Stimulated activated memory B cell treated with anti-CD40 and anti-IgM and Interleukin-4, amounts not matched to agents 10 μg/mL and 1 μg/mL and 100 μg/mL, for 72 hours (primary cell): ENCODE measurements at regions not wholly inside any gene's neighbourhood (a gene's known extent, or its start where the extent isn't known, plus 50 kb on each side); places are given as distances from the start of the nearest gene placed in this dataset.
A peak's percentile ranks its signal among the peaks of the same experiment; 100 is the strongest.

Experiments used
- ATAC-seq: fragments of 150-1000 bp; cut with Tn5 transposase; 2 replicates; pipeline ENCODE4 v1.10.0; 2021
- H3K27ac Mint-ChIP-seq: one replicate; pipeline ENCODE4 v1.8.0; 2022; ENCODE audit warnings: mild to moderate bottlenecking, mixed read lengths
- H3K27me3 Mint-ChIP-seq: one replicate; pipeline ENCODE4 v1.8.0; 2022; ENCODE audit warnings: mixed read lengths
- H3K36me3 Mint-ChIP-seq: one replicate; pipeline ENCODE4 v1.8.0; 2022; ENCODE audit warnings: mixed read lengths
- H3K4me1 Mint-ChIP-seq: one replicate; pipeline ENCODE4 v1.8.0; 2022; ENCODE audit warnings: mixed read lengths
- H3K4me3 Mint-ChIP-seq: one replicate; pipeline ENCODE4 v1.8.0; 2022; ENCODE audit warnings: mild to moderate bottlenecking, moderate library complexity, mixed read lengths
- H3K9me3 Mint-ChIP-seq: one replicate; pipeline ENCODE4 v1.8.0; 2022; ENCODE audit warnings: mixed read lengths

- no peak for ATAC-seq
- Mint-ChIP-seq H3K27me3 (no peaks in the 10 kb centered on the region), H3K27ac (no peak overlapping the region), H3K36me3 (no peaks in the 10 kb centered on the region), H3K4me1 (no peaks in the 10 kb centered on the region), H3K9me3 (peaks cover 3% of the 10 kb centered on the region), H3K4me3 (no peak overlapping the region)
Measured at GRCh38 chr9:28810388-28811075, 1237.3 kb upstream of the C9orf72 start.

- H3K36me3 Mint-ChIP-seq: no peaks in the 10 kb centered on the region
- ATAC-seq: no peak
- no peak overlapping the region for H3K27ac Mint-ChIP-seq
- H3K4me3 Mint-ChIP-seq: no peak overlapping the region
- no peaks in the 10 kb centered on the region for H3K4me1 Mint-ChIP-seq
- H3K27me3 Mint-ChIP-seq: no peaks in the 10 kb centered on the region
- peaks cover 3% of the 10 kb centered on the region for H3K9me3 Mint-ChIP-seq
Measured at GRCh38 chr9:28820741-28821140, 1247.5 kb upstream of the C9orf72 start.

GRCh38 chr9:28821240-28821639 is 1248.0 kb upstream of the C9orf72 start:
- Mint-ChIP-seq H3K4me1 (no peaks in the 10 kb centered on the region), H3K4me3 (no peak overlapping the region), H3K36me3 (no peaks in the 10 kb centered on the region), H3K27ac (no peak overlapping the region), H3K9me3 (peaks cover 3% of the 10 kb centered on the region), H3K27me3 (no peaks in the 10 kb centered on the region)
- no peak for ATAC-seq

- Mint-ChIP-seq H3K4me1 (no peaks in the 10 kb centered on the region), H3K9me3 (no peaks in the 10 kb centered on the region), H3K36me3 (no peaks in the 10 kb centered on the region), H3K4me3 (no peak overlapping the region), H3K27me3 (no peaks in the 10 kb centered on the region), H3K27ac (no peak overlapping the region)
- ATAC-seq: no peak
Measured at GRCh38 chr9:28824432-28824963, 1251.2 kb upstream of the C9orf72 start.

GRCh38 chr9:28832168-28832770 is 1259.0 kb upstream of the C9orf72 start:
- H3K4me3 Mint-ChIP-seq: no peak overlapping the region
- no peak for ATAC-seq
- no peak overlapping the region for H3K27ac Mint-ChIP-seq
- H3K27me3 Mint-ChIP-seq: no peaks in the 10 kb centered on the region
- no peaks in the 10 kb centered on the region for H3K9me3 Mint-ChIP-seq
- no peaks in the 10 kb centered on the region for H3K36me3 Mint-ChIP-seq
- H3K4me1 Mint-ChIP-seq: no peaks in the 10 kb centered on the region

- peaks cover 2% of the 10 kb centered on the region for H3K9me3 Mint-ChIP-seq
- H3K4me3 Mint-ChIP-seq: no peak overlapping the region
- no peak for ATAC-seq
- no peaks in the 10 kb centered on the region for H3K27me3 Mint-ChIP-seq
- H3K36me3 Mint-ChIP-seq: no peaks in the 10 kb centered on the region
- no peaks in the 10 kb centered on the region for H3K4me1 Mint-ChIP-seq
- H3K27ac Mint-ChIP-seq: no peak overlapping the region
Measured at GRCh38 chr9:28834156-28834555, 1260.9 kb upstream of the C9orf72 start.

GRCh38 chr9:28839778-28840430 is 1266.6 kb upstream of the C9orf72 start:
- H3K9me3 Mint-ChIP-seq: peaks cover 2% of the 10 kb centered on the region
- H3K27ac Mint-ChIP-seq: no peak overlapping the region
- peak; percentile 31 for ATAC-seq
- H3K27me3 Mint-ChIP-seq: no peaks in the 10 kb centered on the region
- H3K36me3 Mint-ChIP-seq: no peaks in the 10 kb centered on the region
- no peaks in the 10 kb centered on the region for H3K4me1 Mint-ChIP-seq
- H3K4me3 Mint-ChIP-seq: no peak overlapping the region

GRCh38 chr9:28841775-28842174 is 1268.5 kb upstream of the C9orf72 start:
- ATAC-seq: no peak
- H3K4me1 Mint-ChIP-seq: no peaks in the 10 kb centered on the region
- no peak overlapping the region for H3K4me3 Mint-ChIP-seq
- H3K36me3 Mint-ChIP-seq: no peaks in the 10 kb centered on the region
- no peaks in the 10 kb centered on the region for H3K27me3 Mint-ChIP-seq
- no peak overlapping the region for H3K27ac Mint-ChIP-seq
- H3K9me3 Mint-ChIP-seq: peaks cover 2% of the 10 kb centered on the region

- Mint-ChIP-seq H3K27me3 (no peaks in the 10 kb centered on the region), H3K27ac (no peak overlapping the region), H3K9me3 (no peaks in the 10 kb centered on the region), H3K4me3 (no peak overlapping the region), H3K36me3 (no peaks in the 10 kb centered on the region), H3K4me1 (no peaks in the 10 kb centered on the region)
- no peak for ATAC-seq
Measured at GRCh38 chr9:28847331-28847730, 1274.0 kb upstream of the C9orf72 start.

- Mint-ChIP-seq H3K9me3 (no peaks in the 10 kb centered on the region), H3K27me3 (no peaks in the 10 kb centered on the region), H3K36me3 (no peaks in the 10 kb centered on the region), H3K27ac (no peak overlapping the region), H3K4me3 (no peak overlapping the region), H3K4me1 (no peaks in the 10 kb centered on the region)
- no peak for ATAC-seq
Measured at GRCh38 chr9:28848671-28849070, 1275.4 kb upstream of the C9orf72 start.

GRCh38 chr9:28853477-28853876 is 1280.2 kb upstream of the C9orf72 start:
- H3K4me1 Mint-ChIP-seq: no peaks in the 10 kb centered on the region
- H3K4me3 Mint-ChIP-seq: no peak overlapping the region

GRCh38 chr9:28866951-28867350 is 1293.7 kb upstream of the C9orf72 start:
- H3K27me3 Mint-ChIP-seq: no peaks in the 10 kb centered on the region
- H3K36me3 Mint-ChIP-seq: no peaks in the 10 kb centered on the region
- ATAC-seq: no peak
- H3K4me3 Mint-ChIP-seq: no peak overlapping the region
- H3K27ac Mint-ChIP-seq: no peak overlapping the region
- peaks cover 3% of the 10 kb centered on the region for H3K9me3 Mint-ChIP-seq
- no peaks in the 10 kb centered on the region for H3K4me1 Mint-ChIP-seq

More at GRCh38 chr9:28853477-28853876, 1280.2 kb upstream of the C9orf72 start:
- H3K27ac Mint-ChIP-seq: no peak overlapping the region
- H3K9me3 Mint-ChIP-seq: peaks cover 3% of the 10 kb centered on the region
- H3K36me3 Mint-ChIP-seq: no peaks in the 10 kb centered on the region
- ATAC-seq: no peak
- no peaks in the 10 kb centered on the region for H3K27me3 Mint-ChIP-seq

- Mint-ChIP-seq H3K4me1 (no peaks in the 10 kb centered on the region), H3K4me3 (no peak overlapping the region), H3K36me3 (no peaks in the 10 kb centered on the region), H3K27ac (no peak overlapping the region), H3K27me3 (no peaks in the 10 kb centered on the region), H3K9me3 (peaks cover 3% of the 10 kb centered on the region)
- ATAC-seq: no peak
Measured at GRCh38 chr9:28868228-28868990, 1295.1 kb upstream of the C9orf72 start.

GRCh38 chr9:28882529-28882928 is 1309.2 kb upstream of the C9orf72 start:
- H3K27ac Mint-ChIP-seq: no peak overlapping the region
- H3K4me3 Mint-ChIP-seq: no peak overlapping the region
- no peaks in the 10 kb centered on the region for H3K27me3 Mint-ChIP-seq
- ATAC-seq: no peak
- no peaks in the 10 kb centered on the region for H3K36me3 Mint-ChIP-seq
- no peaks in the 10 kb centered on the region for H3K4me1 Mint-ChIP-seq
- no peaks in the 10 kb centered on the region for H3K9me3 Mint-ChIP-seq

- Mint-ChIP-seq H3K4me1 (no peaks in the 10 kb centered on the region), H3K36me3 (no peaks in the 10 kb centered on the region), H3K27ac (no peak overlapping the region), H3K27me3 (no peaks in the 10 kb centered on the region), H3K9me3 (no peaks in the 10 kb centered on the region), H3K4me3 (no peak overlapping the region)
- no peak for ATAC-seq
Measured at GRCh38 chr9:28883234-28883633, 1310.0 kb upstream of the C9orf72 start.
